ENCODE measurements at regions not wholly inside any gene's neighbourhood (a gene's known extent, or its start where the extent isn't known, plus 50 kb on each side); places are given as distances from the start of the nearest gene placed in this dataset.

GRCh38 chr18:40955351-40955750 lies 999.7 kb upstream of the PIK3C3 start:
- no peak overlapping the region for H3K9ac ChIP-seq

GRCh38 chr18:40949114-40949950 lies 1005.7 kb upstream of the PIK3C3 start:
- no peak overlapping the region for H3K4me2 ChIP-seq
- H3K27ac ChIP-seq: no peak overlapping the region
- H3K79me2 ChIP-seq (ENCODE audit: insufficient read depth, low read depth): no peaks in the 10 kb centered on the region
- no peak overlapping the region for H3K4me3 ChIP-seq (IDR thresholded peaks at IDR 0.05; ENCODE audit: insufficient read depth, low read depth, low read length)
- H3K36me3 ChIP-seq (ENCODE audit: insufficient read depth): no peaks in the 10 kb centered on the region
- no peaks in the 10 kb centered on the region for H4K20me1 ChIP-seq (ENCODE audit: insufficient read depth)
- H3K27me3 ChIP-seq (ENCODE audit: insufficient read depth, low read depth): no peaks in the 10 kb centered on the region
- no peak overlapping the region for H2AFZ ChIP-seq (ENCODE audit: low read depth)
- no peak for TF ChIP-seq CTCF (conservative IDR thresholded peaks at IDR 0.05; ENCODE audit: low read depth, low read length)
- no peak overlapping the region for H3K9ac ChIP-seq
- H3K4me1 ChIP-seq (ENCODE audit: low read depth, poor library complexity, severe bottlenecking): no peaks in the 10 kb centered on the region

More at GRCh38 chr18:40955351-40955750, 999.7 kb upstream of the PIK3C3 start:
- no peaks in the 10 kb centered on the region for H3K36me3 ChIP-seq (ENCODE audit: insufficient read depth)
- no peaks in the 10 kb centered on the region for H3K27me3 ChIP-seq (ENCODE audit: insufficient read depth, low read depth)
- no peak overlapping the region for H3K4me3 ChIP-seq (IDR thresholded peaks at IDR 0.05; ENCODE audit: insufficient read depth, low read depth, low read length)
- TF ChIP-seq CTCF (conservative IDR thresholded peaks at IDR 0.05; ENCODE audit: low read depth, low read length): no peak
- H3K79me2 ChIP-seq (ENCODE audit: insufficient read depth, low read depth): no peaks in the 10 kb centered on the region
- H3K4me1 ChIP-seq (ENCODE audit: low read depth, poor library complexity, severe bottlenecking): no peaks in the 10 kb centered on the region
- H4K20me1 ChIP-seq (ENCODE audit: insufficient read depth): no peaks in the 10 kb centered on the region
- H2AFZ ChIP-seq (ENCODE audit: low read depth): no peak overlapping the region
- no peak overlapping the region for H3K27ac ChIP-seq
- H3K4me2 ChIP-seq: no peak overlapping the region

- H3K4me2 ChIP-seq: no peak overlapping the region
- no peak overlapping the region for H3K9ac ChIP-seq
- no peaks in the 10 kb centered on the region for H4K20me1 ChIP-seq (ENCODE audit: insufficient read depth)
- H3K79me2 ChIP-seq (ENCODE audit: insufficient read depth, low read depth): no peaks in the 10 kb centered on the region
- no peaks in the 10 kb centered on the region for H3K27me3 ChIP-seq (ENCODE audit: insufficient read depth, low read depth)
- no peak overlapping the region for H3K4me3 ChIP-seq (IDR thresholded peaks at IDR 0.05; ENCODE audit: insufficient read depth, low read depth, low read length)
- no peak overlapping the region for H3K27ac ChIP-seq
- H3K36me3 ChIP-seq (ENCODE audit: insufficient read depth): no peaks in the 10 kb centered on the region
- no peak for TF ChIP-seq CTCF (conservative IDR thresholded peaks at IDR 0.05; ENCODE audit: low read depth, low read length)
- no peaks in the 10 kb centered on the region for H3K4me1 ChIP-seq (ENCODE audit: low read depth, poor library complexity, severe bottlenecking)
- no peak overlapping the region for H2AFZ ChIP-seq (ENCODE audit: low read depth)
Measured at GRCh38 chr18:40944576-40944975, 1010.5 kb upstream of the PIK3C3 start.

- no peaks in the 10 kb centered on the region for H3K79me2 ChIP-seq (ENCODE audit: insufficient read depth, low read depth)
- H3K27ac ChIP-seq: no peak overlapping the region
- no peaks in the 10 kb centered on the region for H3K36me3 ChIP-seq (ENCODE audit: insufficient read depth)
- TF ChIP-seq CTCF (conservative IDR thresholded peaks at IDR 0.05; ENCODE audit: low read depth, low read length): no peak
- no peaks in the 10 kb centered on the region for H3K27me3 ChIP-seq (ENCODE audit: insufficient read depth, low read depth)
- no peak overlapping the region for H2AFZ ChIP-seq (ENCODE audit: low read depth)
- no peak overlapping the region for H3K4me3 ChIP-seq (IDR thresholded peaks at IDR 0.05; ENCODE audit: insufficient read depth, low read depth, low read length)
- H4K20me1 ChIP-seq (ENCODE audit: insufficient read depth): no peaks in the 10 kb centered on the region
- no peak overlapping the region for H3K9ac ChIP-seq
- no peak overlapping the region for H3K4me2 ChIP-seq
- H3K4me1 ChIP-seq (ENCODE audit: low read depth, poor library complexity, severe bottlenecking): no peaks in the 10 kb centered on the region
Measured at GRCh38 chr18:40939656-40940515, 1015.1 kb upstream of the PIK3C3 start.
